Cardiac muscle cell (in vitro differentiated cells and primary cell): ENCODE measurements at regions not wholly inside any gene's neighbourhood (a gene's known extent, or its start where the extent isn't known, plus 50 kb on each side); places are given as distances from the start of the nearest gene placed in this dataset.

Experiments used
- DNase-seq, 2 donors: peaks; one replicate each; pipeline versions ENCODE4 v3.0.0 to v3.0.0-alpha.2; 2010 to 2017; ENCODE audit warnings: low read depth in 1 of 2, low spot score in 1 of 2
- H3K27ac ChIP-seq: fragments of 200-600 bp; sonication (generic); 2 replicates; pipeline ENCODE4 v1.5.1; 2016
- H3K27me3 ChIP-seq: fragments of 200-600 bp; sonication (generic); 2 replicates; pipeline ENCODE4 v1.6.0; 2016; ENCODE audit warnings: control low read depth
- H3K36me3 ChIP-seq: fragments of 200-600 bp; sonication (generic); 2 replicates; pipeline ENCODE4 v1.5.1; 2016; ENCODE audit warnings: control low read depth
- H3K4me1 ChIP-seq: fragments of 200-600 bp; sonication (generic); 2 replicates; pipeline ENCODE4 v1.8.1; 2017; ENCODE audit warnings: low read depth, mild to moderate bottlenecking, mixed run types
- H3K4me3 ChIP-seq: fragments of 200-600 bp; sonication (generic); 2 replicates; pipeline ENCODE4 v1.5.1; 2016; ENCODE audit warnings: mild to moderate bottlenecking
- H3K9me3 ChIP-seq: fragments of 200-600 bp; sonication (generic); 2 replicates; pipeline ENCODE4 v1.5.1; 2017; ENCODE audit warnings: low read depth, mild to moderate bottlenecking, control low read depth
- TF ChIP-seq, protein P1 (sequence below): IDR thresholded peaks from 2 replicates; pipeline ENCODE4 v1.5.1; 2012; ENCODE audit warnings: low read depth, mild to moderate bottlenecking, low read length

DNA sequence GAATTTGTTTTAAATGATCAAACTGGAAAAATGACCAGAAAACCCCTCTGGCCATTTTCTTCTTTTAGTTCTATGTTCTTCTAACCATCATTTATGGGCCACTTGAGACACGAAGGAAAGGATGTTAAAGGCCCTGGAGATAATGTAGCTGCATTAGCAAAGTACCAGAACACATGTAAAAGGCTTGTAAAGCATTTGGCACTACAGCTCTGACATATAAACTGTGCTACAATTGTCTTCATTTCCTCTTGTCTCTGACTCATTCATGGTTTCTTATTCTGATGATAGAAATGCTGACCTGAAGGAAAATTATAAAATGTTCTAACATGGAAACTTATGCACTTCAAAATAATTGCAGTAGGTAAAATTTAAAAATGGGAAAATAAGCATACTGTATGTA, 388.7 kb downstream of the FAT4 start:
- peak in 1 of 2 donors; percentile 56 for DNase-seq
- Histone ChIP-seq H3K9me3 (no peaks in the 10 kb centered on the region), H3K36me3 (no peaks in the 10 kb centered on the region), H3K4me1 (no peaks in the 10 kb centered on the region), H3K27me3 (no peaks in the 10 kb centered on the region), H3K4me3 (no peak overlapping the region), H3K27ac (no peak overlapping the region)
- TF ChIP-seq, protein P1, sequence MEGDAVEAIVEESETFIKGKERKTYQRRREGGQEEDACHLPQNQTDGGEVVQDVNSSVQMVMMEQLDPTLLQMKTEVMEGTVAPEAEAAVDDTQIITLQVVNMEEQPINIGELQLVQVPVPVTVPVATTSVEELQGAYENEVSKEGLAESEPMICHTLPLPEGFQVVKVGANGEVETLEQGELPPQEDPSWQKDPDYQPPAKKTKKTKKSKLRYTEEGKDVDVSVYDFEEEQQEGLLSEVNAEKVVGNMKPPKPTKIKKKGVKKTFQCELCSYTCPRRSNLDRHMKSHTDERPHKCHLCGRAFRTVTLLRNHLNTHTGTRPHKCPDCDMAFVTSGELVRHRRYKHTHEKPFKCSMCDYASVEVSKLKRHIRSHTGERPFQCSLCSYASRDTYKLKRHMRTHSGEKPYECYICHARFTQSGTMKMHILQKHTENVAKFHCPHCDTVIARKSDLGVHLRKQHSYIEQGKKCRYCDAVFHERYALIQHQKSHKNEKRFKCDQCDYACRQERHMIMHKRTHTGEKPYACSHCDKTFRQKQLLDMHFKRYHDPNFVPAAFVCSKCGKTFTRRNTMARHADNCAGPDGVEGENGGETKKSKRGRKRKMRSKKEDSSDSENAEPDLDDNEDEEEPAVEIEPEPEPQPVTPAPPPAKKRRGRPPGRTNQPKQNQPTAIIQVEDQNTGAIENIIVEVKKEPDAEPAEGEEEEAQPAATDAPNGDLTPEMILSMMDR, result no peak

DNA sequence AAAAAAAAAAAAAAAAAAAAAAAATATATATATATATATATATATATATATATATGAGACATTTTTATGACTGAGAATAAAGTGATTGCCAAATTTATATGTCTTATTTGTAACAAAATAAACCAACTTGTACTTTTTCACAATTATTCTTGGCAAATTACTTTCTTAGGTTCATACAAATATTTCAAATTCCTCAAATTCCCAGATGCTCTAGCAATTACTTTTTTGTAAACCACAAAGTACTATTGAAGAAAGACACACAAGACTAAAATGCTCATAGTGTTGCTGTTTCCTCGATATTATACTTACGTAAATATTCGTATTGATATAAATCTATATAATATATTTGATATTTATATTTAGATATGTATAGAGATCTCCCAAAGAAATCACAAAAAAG, 390.0 kb downstream of the FAT4 start:
- Histone ChIP-seq H3K27me3 (no peaks in the 10 kb centered on the region), H3K4me1 (no peaks in the 10 kb centered on the region), H3K27ac (no peak overlapping the region), H3K9me3 (no peaks in the 10 kb centered on the region), H3K36me3 (no peaks in the 10 kb centered on the region), H3K4me3 (no peak overlapping the region)
- TF ChIP-seq, protein P1, result no peak
- DNase-seq, result peak in 1 of 2 donors; percentile 55

DNA sequence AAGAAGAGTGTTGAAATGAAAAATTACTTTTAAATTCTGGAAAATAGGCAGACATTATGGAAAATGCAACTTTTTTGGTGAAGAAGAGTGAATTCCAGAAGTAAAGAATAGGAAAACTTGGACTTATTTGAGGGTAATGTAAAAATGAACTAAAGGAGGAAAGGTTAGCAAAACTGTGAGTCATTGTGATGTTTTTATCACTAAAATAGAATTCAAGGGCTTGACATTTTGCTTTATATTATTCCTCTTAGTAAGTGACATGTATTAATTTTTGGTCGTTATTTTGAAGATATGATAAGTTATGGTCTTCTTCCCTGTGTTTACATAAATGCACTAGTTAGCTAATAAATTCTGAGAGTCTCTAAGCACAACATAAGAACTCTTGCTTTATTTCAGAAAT, 390.9 kb downstream of the FAT4 start:
- Histone ChIP-seq H3K4me1 (no peaks in the 10 kb centered on the region), H3K36me3 (no peaks in the 10 kb centered on the region), H3K27me3 (no peaks in the 10 kb centered on the region), H3K27ac (no peak overlapping the region), H3K9me3 (no peaks in the 10 kb centered on the region), H3K4me3 (no peak overlapping the region)
- TF ChIP-seq, protein P1, result no peak
- DNase-seq, result no peak

DNA sequence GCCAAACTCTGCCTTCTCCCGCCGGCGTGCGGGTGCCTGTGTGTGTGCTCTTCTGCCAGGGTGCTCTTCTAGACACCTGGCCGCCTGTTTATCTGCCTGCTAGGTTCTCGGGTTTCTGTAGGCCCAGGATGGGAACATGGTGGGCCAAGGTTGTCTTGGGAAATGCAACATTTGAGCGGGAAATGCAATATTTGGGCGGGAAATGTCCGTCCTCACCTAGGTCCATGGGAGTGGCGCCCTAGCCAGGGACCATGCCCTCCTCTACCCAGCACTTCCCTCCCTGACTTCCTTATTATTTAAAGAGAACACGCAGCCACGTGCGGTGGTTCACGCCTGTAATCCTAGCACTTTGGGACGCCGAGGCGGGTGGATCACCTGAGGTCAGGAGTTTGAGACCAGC, 392.6 kb downstream of the FAT4 start:
- TF ChIP-seq, protein P1, result no peak
- Histone ChIP-seq H3K27ac (no peak overlapping the region), H3K36me3 (no peaks in the 10 kb centered on the region), H3K27me3 (no peaks in the 10 kb centered on the region), H3K4me1 (no peaks in the 10 kb centered on the region), H3K4me3 (no peak overlapping the region), H3K9me3 (no peaks in the 10 kb centered on the region)
- DNase-seq, result no peak

DNA sequence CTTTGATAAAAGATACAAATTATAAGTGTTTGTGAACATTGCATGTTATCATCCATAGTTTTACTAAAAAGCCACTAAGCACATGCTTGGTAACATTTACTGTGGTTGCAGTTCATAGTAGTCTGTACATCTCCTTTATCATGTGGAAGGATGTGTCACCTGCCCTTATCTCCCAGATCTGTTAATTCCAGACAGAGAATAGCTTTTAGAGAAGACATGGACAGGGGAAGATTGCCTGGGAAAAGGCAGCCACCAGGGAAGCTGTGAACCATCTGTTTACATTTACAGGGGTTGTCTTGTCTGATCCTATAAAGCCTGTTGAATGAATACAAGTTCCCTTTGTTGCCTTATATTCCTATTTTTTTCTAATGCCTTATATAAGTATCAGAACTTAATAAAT, 396.0 kb downstream of the FAT4 start:
- Histone ChIP-seq H3K27ac (no peak overlapping the region), H3K4me3 (no peak overlapping the region), H3K4me1 (no peaks in the 10 kb centered on the region), H3K9me3 (no peaks in the 10 kb centered on the region), H3K27me3 (no peaks in the 10 kb centered on the region), H3K36me3 (no peaks in the 10 kb centered on the region)
- TF ChIP-seq, protein P1, result no peak
- DNase-seq, result no peak

DNA sequence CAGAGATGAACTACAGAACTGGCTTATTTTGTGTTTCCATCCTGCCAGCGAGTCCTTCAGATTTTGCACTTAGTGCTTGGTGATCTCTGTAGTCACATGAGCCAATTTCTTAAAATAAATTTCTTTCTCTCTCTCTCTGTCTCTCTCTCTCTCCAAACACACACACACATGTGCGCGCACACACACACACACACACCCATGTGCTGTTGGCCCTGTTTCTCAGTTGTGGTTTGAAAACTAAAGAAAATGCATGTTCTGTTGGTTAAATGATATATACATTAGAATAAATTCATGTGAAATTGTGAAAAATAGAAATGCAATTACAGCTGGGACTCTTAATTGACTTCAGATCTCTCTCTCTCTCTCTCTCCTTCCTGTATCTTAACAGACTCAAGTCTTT, 399.3 kb downstream of the FAT4 start:
- Histone ChIP-seq H3K4me3 (no peak overlapping the region), H3K27me3 (no peaks in the 10 kb centered on the region), H3K9me3 (no peaks in the 10 kb centered on the region), H3K27ac (no peak overlapping the region), H3K4me1 (no peaks in the 10 kb centered on the region), H3K36me3 (no peaks in the 10 kb centered on the region)
- TF ChIP-seq, protein P1, result no peak
- DNase-seq, result no peak
